Activated naive CD4-positive, alpha-beta T cell treated with Interleukin-2 at 50 U/mL for 16 hours (primary cell): ENCODE measurements at regions not wholly inside any gene's neighbourhood (a gene's known extent, or its start where the extent isn't known, plus 50 kb on each side); places are given as distances from the start of the nearest gene placed in this dataset.

ENCODE experiments used
- DNase-seq: peaks from one replicate; pipeline ENCODE4 v3.0.0-alpha.2; 2020

- DNase-seq, result no peak
Observed at GRCh38 chr5:165919196-165919595, 2372.2 kb upstream of the WWC1 start.

GRCh38 chr5:165920655-165921054, 2370.8 kb upstream of the WWC1 start:
- no peak for DNase-seq

GRCh38 chr5:165928971-165929370, 2362.5 kb upstream of the WWC1 start:
- no peak for DNase-seq

GRCh38 chr5:165940541-165940940, 2350.9 kb upstream of the WWC1 start:
- no peak for DNase-seq

GRCh38 chr5:165956854-165957253, 2334.6 kb upstream of the WWC1 start:
- no peak for DNase-seq

GRCh38 chr5:165981671-165982070, 2309.8 kb upstream of the WWC1 start:
- no peak for DNase-seq

GRCh38 chr5:165996201-165996875, 2295.1 kb upstream of the WWC1 start:
- no peak for DNase-seq

GRCh38 chr5:165999693-166000320, 2291.6 kb upstream of the WWC1 start:
- no peak for DNase-seq

- no peak for DNase-seq
Observed at GRCh38 chr5:166004006-166004405, 2287.4 kb upstream of the WWC1 start.

GRCh38 chr5:166013415-166013814, 2278.0 kb upstream of the WWC1 start:
- DNase-seq, result no peak

- DNase-seq, result no peak
Observed at GRCh38 chr5:166014256-166014655, 2277.2 kb upstream of the WWC1 start.

- DNase-seq, result no peak
Observed at GRCh38 chr5:166018716-166019115, 2272.7 kb upstream of the WWC1 start.

GRCh38 chr5:166022065-166022464, 2269.4 kb upstream of the WWC1 start:
- DNase-seq, result no peak

- no peak for DNase-seq
Observed at GRCh38 chr5:166024970-166025369, 2266.5 kb upstream of the WWC1 start.

- no peak for DNase-seq
Observed at GRCh38 chr5:166027582-166027981, 2263.9 kb upstream of the WWC1 start.

GRCh38 chr5:166031926-166032325, 2259.5 kb upstream of the WWC1 start:
- DNase-seq, result no peak

GRCh38 chr5:166032601-166033000, 2258.8 kb upstream of the WWC1 start:
- DNase-seq, result no peak

GRCh38 chr5:166045961-166046360, 2245.5 kb upstream of the WWC1 start:
- no peak for DNase-seq

GRCh38 chr5:166046956-166047355, 2244.5 kb upstream of the WWC1 start:
- DNase-seq, result no peak

- DNase-seq, result no peak
Observed at GRCh38 chr5:166050531-166050930, 2240.9 kb upstream of the WWC1 start.

GRCh38 chr5:166058660-166059059, 2232.8 kb upstream of the WWC1 start:
- DNase-seq, result no peak

- DNase-seq, result no peak
Observed at GRCh38 chr5:166062094-166062493, 2229.4 kb upstream of the WWC1 start.

- no peak for DNase-seq
Observed at GRCh38 chr5:166062719-166063118, 2228.7 kb upstream of the WWC1 start.

GRCh38 chr5:166063261-166063660, 2228.2 kb upstream of the WWC1 start:
- no peak for DNase-seq
